ENCODE measurements at regions not wholly inside any gene's neighbourhood (a gene's known extent, or its start where the extent isn't known, plus 50 kb on each side); places are given as distances from the start of the nearest gene placed in this dataset.

DNA sequence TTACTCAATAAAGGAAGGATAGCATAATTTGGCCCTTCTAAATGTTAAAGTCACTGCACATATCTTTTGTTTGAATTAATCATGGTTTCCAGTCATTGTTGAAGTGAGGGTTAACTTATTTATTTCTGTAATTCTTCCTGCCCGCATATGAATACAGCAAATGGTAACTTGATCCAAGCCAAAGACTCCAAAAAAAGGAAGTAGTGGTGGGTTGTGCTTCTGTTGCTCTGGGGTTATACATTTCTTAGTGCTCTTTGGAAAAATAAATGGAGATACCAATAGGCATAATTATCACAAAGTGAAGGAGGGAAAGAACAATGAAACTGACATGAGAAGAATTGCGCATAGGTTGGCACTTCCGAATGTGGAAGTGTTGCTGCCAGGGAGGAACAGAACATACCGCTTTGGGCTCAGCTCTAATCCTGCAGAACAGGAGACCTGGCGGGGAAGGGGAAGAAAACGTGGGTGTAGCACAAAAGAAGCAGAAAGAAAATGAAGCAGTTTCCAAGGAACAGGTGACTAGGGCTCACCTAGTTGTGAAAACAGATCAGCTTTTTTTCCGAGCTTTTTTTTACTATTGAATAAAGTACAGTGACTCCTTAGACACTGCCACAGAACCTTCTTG, 69.7 kb upstream of the TAF11L2 start:
- TF ChIP-seq, protein P1, sequence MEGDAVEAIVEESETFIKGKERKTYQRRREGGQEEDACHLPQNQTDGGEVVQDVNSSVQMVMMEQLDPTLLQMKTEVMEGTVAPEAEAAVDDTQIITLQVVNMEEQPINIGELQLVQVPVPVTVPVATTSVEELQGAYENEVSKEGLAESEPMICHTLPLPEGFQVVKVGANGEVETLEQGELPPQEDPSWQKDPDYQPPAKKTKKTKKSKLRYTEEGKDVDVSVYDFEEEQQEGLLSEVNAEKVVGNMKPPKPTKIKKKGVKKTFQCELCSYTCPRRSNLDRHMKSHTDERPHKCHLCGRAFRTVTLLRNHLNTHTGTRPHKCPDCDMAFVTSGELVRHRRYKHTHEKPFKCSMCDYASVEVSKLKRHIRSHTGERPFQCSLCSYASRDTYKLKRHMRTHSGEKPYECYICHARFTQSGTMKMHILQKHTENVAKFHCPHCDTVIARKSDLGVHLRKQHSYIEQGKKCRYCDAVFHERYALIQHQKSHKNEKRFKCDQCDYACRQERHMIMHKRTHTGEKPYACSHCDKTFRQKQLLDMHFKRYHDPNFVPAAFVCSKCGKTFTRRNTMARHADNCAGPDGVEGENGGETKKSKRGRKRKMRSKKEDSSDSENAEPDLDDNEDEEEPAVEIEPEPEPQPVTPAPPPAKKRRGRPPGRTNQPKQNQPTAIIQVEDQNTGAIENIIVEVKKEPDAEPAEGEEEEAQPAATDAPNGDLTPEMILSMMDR (conservative IDR thresholded peaks at IDR 0.05; ENCODE audit: low read depth, low read length) = no peak
- TF ChIP-seq EZH2 (IDR thresholded peaks at IDR 0.05; ENCODE audit: borderline replicate concordance, low read depth, low read length, poor library complexity, severe bottlenecking) = no peak
